HG03469 (cell line): ENCODE measurements at regions not wholly inside any gene's neighbourhood (a gene's known extent, or its start where the extent isn't known, plus 50 kb on each side); places are given as distances from the start of the nearest gene placed in this dataset.
"Not testable (repeated sequence)": the region's sequence is repeated elsewhere in the genome, so short reads cannot be mapped to it uniquely, and the experiment has no call there.

Source experiments
- ATAC-seq: cut with Tn5 transposase; IDR thresholded peaks from one replicate; pipeline ENCODE4 v1.9.1; 2021; ENCODE audit warnings: mild to moderate bottlenecking, moderate library complexity, moderate number of reproducible peaks; ENCODE audit not compliant: unreplicated experiment

DNA sequence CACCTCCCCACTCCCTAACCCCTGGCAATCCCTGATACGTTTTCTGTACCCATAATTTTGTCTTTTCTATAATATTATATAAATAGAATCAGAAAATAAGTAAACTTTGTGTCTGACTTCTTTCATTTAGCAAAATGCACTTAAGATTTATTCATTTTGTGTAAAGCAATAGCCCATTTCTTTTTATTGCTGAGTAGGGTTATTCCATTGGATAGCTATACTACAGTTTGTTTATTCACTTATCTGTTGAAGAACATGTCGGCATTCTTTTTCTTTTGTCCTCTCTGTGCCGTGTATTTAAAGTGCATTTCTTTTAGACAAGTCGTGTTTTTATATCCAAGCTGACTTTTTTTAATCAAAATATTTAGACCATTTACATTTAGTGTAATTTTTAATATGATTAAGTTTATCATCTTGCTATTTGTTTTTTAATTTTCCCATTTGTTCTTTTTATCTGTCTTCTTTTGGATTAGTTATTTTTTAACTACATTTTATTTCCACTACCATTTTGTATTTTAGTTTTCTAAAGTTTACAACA is 176.4 kb upstream of the TSHZ3 start:
- ATAC-seq: no peak

DNA sequence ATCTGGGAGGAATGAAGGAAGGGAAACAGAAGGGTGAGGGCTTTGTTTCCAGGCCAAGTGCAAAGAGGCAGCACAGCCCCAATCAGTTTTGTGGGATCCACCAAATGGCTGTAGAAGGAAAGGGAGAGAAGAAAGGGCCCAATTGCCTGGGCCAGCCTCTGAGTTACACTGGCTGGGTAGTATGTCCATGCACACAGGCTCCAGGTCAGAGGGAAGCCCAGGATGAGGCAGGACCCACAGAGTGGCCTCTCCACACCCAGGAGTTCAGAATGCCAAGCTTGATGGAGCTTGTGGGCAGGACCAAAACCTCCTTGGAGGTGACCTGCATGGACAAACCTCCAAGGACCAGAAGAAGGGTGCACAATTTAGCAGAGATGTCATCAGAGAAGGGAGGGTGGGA is 178.2 kb upstream of the TSHZ3 start:
- no peak for ATAC-seq

GRCh38 chr19:31528261-31528660 is 179.0 kb upstream of the TSHZ3 start:
- no peak for ATAC-seq

DNA sequence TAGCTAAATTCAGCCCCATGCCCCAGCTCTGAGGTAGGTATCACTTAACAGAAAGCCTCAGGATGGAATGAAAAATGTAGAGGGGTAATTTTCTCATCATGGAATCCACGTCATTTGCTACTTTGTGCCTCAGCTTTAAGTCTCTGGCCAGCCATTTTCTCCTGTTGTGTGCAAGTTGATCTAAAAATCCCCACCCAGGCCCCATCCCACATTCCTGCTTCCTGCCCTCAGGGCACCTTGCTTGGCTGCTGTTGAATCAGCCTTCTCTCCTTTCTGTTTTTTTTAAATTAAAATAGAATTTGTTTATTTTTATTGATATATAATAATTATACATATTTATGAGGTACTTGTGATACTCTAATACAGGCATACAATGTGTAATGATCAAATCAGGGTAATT is 179.9 kb upstream of the TSHZ3 start:
- ATAC-seq: no peak

DNA sequence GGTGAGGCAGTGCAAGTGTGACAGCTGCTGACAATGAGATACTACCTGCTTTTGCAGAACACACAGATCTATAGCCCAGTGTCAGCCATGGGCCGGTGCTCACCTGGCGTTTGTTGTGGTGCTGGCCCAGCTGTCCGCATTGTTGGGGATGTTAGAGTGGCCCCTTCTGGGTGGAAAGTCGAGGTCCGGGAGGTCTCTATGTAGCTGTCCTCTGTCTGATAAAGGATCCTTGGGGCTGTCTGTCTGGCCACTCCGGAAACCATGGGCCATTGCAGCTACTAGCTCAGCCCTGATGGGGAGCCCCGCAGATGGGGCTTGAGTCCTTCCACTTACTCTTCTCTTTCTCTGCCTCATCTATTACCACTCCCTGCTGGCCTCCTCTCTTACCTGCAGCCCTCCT is 181.5 kb upstream of the TSHZ3 start:
- no peak for ATAC-seq

DNA sequence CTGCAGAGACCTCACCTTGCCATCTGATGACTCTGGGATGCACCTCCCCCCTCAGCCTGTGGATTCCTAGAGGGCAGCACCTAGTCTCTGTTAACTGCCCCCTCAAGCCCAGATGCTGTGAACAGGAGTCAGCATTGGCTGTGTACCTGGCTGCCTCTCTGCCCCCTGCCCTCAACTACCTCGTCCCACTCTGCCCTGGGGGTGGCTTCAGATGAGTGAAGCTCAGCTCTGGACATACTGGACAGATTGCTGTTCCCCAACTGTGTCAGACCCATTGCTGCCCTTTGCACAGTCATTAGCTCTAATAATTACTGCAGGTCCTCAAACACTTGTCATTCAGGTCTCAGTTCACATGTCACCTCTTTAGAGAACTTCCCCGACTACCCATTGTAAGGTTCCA is 182.1 kb upstream of the TSHZ3 start:
- ATAC-seq: no peak

GRCh38 chr19:31532034-31532433 is 182.8 kb upstream of the TSHZ3 start:
- no peak for ATAC-seq

- ATAC-seq: no peak
These were observed 183.9 kb upstream of the TSHZ3 start for GRCh38 chr19:31533114-31533513.

- ATAC-seq: no peak
These were observed 185.0 kb upstream of the TSHZ3 start for GRCh38 chr19:31534231-31534630.

GRCh38 chr19:31534786-31535657 is 185.8 kb upstream of the TSHZ3 start:
- ATAC-seq: no peak

- ATAC-seq: no peak
These were observed 186.6 kb upstream of the TSHZ3 start for GRCh38 chr19:31535691-31536460.

DNA sequence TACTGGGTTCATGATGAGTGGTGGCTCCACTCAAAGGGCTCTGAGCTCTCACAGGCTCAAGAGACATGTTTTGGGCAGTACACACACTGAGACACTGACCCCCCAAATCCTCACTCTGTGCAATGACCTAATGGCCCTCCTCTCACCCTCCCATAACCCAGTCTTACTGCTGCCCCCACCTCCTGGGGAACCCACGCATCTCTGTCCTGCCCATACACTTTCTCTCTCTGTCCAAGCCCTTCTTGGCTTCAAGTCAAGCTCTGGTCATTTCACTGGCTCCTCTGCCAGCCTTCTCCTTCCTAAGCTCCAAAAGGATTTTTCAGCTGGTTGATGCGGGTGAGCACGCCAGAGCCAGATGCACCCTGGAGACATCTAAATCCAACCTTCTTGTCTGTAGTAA is 187.9 kb upstream of the TSHZ3 start:
- ATAC-seq: no peak

- not testable (repeated sequence) for ATAC-seq
These were observed 188.7 kb upstream of the TSHZ3 start for GRCh38 chr19:31537902-31538301.

GRCh38 chr19:31538879-31539278 is 189.6 kb upstream of the TSHZ3 start:
- no peak for ATAC-seq

GRCh38 chr19:31539386-31539785 is 190.2 kb upstream of the TSHZ3 start:
- ATAC-seq: no peak

DNA sequence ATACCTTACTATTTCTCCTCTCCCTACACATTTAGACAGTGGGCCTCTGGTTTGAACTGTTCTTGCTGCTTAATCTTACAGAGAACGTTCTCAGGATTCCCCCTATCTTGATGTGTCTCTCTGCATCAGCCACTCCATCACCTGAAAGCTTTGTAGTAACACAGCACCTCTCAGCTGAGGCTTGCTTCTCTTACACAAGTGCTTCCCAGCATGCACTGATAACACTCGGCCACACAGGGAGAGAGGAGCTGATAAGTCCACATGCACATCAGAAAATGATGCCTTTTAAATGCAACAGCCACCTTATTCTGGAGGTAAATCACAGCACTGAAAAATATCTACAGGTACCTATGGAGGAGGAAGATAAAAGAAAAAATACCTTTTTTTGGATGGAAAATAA is 192.2 kb upstream of the TSHZ3 start:
- ATAC-seq: no peak

DNA sequence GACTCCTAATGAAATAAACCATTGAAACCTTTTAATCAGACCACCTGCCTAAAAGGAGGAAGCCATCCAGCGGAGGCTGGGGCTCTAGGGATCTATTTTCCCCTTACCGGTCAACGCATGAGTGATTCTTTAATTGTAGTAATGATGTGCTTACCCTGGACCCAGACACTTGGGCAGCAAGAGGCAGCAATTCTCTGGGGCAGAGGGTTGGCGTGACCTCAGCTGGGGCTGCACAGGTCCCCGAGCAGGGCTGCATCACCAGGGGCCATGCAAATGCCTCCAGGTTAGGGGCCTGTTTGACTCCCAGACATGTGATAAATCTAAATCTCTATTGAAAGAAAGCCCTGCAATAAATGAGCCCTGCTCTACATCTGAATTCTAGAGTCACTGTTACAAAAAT is 194.2 kb upstream of the TSHZ3 start:
- ATAC-seq: no peak

DNA sequence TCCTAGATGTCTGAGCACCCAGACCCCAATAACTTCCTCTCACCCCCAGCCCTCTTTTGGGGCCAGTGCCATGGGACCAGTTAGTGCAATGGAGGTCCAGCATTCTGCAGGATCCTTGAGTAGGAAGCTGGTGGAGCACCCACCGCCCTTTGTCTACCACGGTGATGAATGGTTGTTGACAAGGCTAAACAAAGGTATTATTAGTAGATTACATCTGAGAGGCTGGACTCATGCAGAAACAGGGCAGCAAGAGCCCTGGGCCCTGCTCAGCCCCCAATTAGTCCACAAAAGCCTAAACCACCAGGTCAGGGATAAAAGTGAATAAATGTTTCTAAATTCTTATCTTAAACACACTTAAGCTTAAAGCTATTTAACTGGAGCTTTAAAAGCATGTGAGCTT is 196.5 kb upstream of the TSHZ3 start:
- ATAC-seq: no peak

DNA sequence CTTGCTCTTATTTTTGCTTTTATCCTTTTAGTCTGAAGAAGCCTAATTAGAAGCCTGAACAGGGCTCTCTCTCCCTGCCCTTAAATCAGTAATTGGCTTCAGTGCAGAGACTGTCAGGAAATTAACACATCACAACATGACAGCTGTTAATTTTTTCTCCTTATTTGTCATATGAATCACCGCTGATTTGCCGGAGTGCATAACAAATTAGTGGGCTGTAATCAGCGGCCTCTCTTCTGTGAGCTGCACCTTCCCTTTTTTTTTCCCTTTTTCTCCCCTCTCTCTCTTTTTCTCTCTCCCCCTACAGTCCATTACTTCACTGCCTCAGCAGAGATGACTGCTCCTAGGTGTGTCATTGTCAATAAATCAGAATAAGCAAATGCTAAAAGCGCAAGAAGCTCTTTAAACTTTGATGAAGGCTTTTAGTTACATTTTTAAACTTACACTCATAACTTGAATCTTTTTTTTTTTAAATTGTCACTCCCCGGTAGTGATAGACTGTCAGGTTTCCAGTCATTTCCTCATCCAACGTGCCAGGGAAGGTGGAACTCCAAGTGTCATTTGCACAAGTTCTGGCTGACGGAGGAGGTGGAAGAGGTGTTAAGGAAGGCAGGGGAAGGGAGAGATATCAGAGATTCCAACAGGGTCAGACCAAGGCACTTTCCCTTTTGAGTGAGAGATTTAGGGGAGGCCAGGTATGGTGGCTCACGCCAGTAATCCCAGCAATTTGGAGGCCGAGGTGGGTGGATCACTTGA is 197.1 kb upstream of the TSHZ3 start:
- ATAC-seq: no peak

GRCh38 chr19:31548941-31549340 is 199.7 kb upstream of the TSHZ3 start:
- no peak for ATAC-seq
